CMK (cell line): ENCODE measurements at regions not wholly inside any gene's neighbourhood (a gene's known extent, or its start where the extent isn't known, plus 50 kb on each side); places are given as distances from the start of the nearest gene placed in this dataset.
A peak's percentile ranks its signal among the peaks of the same experiment; 100 is the strongest.
"Not testable (repeated sequence)": the region's sequence is repeated elsewhere in the genome, so short reads cannot be mapped to it uniquely, and the experiment has no call there.

ENCODE experiments used
- DNase-seq: peaks from one replicate; pipeline ENCODE4 v3.0.0-alpha.2; 2010; ENCODE audit warnings: low read depth

DNA sequence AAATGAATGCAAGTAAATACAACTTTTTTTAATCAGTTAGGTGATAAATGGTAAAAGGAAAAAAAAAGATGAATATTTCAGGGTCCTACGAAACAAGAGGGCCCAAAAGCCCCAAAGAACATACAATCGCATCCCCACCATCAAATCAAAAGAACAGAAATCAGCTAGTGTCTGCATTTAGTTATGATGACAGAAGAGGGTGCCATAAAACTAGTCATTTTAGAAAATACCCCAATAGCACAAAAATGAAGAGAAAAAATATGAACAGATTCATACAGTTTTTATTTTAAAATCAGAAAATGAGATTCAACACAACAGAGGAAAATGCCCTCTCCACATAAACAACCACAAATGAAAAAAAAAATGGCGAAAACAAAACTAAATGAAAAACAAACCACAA lies 905.5 kb downstream of the REEP3 start:
- DNase-seq, result no peak

DNA sequence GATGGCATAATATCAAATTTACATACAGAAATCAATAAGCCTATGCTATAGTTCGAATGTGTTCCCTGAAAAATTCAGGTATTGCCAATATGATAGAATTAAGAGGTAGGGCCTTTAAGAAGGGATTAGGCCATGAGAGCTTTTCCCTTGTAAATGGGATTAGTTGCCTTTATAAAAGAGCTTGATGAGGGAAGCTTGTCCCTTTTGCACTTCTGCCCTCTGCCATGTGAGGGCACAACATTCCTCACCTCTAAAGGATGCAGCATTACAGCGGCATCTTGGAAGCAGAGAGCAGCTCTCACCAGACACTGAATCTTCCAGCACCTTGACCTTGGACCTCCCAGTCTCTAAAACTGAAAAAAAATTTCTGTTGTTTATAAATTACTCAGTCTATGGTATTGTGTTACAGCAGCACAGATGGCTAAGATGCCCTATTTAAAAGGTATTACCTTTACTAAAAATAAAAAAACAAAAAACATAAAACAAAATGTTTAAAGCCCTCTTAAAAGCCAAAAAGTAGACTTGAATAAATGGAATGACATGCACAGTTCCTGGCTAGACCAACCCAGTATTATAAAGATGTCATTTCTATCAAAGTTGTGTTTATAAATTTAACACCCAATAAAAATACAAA lies 909.6 kb downstream of the REEP3 start:
- DNase-seq, result peak; percentile 17

DNA sequence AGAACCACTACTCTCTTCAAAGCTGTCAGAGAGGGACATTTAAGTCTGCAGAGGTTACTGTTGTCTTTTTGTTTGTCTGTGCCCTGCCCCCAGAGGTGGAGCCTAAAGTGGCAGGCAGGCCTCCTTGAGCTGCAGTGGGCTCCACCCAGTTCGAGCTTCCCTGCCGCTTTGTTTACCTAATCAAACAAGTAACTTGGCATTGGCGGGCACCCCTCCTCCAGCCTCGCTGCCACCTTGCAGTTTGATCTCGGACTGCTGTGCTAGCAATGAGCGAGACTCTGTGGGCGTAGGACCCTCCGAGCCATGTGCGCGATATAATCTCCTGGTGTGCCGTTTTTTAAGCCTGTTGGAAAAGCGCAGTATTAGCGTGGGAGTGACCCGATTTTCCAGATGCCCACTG lies 920.7 kb downstream of the REEP3 start:
- not testable (repeated sequence) for DNase-seq

DNA sequence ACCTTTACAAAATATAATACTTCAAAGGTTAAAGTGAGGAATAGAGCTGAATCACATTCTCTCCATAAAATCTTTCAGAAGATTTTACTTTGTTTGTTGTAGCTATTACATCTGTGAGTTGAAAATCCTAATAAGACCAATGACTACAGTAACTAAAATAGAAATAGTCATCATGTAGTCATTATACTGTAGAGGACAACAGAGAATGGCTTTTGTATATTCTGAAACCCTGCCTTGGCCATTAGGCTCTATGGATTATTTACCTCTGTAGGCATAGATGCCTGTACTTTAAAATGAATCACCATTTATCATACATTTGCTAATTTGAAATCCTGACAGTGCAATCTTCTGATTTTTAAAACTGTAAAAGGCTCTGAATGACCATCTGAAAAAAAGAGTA lies 923.0 kb downstream of the REEP3 start:
- DNase-seq, result no peak

DNA sequence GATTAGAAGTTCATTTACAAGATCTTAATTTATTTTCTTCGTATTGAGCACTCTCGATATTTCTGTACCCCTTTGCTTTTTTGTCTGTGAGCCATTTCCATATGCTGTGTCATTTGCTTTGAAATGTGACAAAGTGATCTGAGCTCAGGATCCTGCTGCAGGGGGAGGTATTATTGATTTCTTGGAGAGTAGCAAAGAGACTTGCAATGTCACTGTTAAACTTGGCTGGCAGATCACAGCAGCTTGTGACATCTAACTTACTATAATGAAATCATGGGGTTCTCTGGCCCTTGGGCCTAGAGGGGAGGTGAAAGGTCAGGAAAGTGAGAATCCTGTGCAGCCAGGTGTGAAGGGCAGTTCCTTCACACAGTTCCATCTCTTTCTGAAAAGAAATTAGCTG lies 923.4 kb downstream of the REEP3 start:
- DNase-seq, result no peak

DNA sequence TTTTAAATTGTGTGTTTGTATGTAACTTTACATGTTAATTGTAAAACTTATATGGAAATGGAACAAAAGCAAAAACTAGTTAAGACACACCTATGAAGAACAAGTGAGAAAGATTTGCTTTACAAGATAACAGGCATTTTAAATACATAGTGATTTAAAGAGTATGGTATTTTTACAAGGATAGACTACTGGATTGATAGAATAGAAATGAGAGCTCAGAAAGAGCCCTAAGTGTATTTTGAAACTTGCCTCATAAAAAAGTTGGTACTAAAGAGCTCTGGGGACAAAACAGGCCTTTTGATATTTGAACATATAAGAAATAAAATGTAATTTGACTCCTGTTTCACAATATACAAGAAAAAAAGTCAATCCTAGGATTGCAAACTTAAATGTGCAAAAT lies 928.4 kb downstream of the REEP3 start:
- DNase-seq, result no peak

DNA sequence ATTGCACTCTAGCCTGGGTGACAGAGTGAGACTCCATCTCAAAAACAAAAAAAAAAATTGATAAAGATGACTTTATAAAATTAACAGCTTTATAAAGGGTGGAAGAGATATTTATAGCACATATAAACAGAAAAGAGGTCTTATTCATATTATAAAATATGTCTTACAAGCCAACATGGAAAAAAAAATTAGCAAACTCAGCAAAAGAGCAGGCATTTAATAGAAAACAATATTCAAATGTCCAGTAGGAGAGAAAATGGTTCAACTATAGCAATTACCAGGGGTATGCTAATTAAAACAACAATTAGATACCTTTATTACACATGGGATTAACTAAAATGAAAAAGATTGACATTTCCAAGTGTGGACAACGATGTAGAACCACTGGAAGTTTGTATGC lies 929.1 kb downstream of the REEP3 start:
- no peak for DNase-seq

DNA sequence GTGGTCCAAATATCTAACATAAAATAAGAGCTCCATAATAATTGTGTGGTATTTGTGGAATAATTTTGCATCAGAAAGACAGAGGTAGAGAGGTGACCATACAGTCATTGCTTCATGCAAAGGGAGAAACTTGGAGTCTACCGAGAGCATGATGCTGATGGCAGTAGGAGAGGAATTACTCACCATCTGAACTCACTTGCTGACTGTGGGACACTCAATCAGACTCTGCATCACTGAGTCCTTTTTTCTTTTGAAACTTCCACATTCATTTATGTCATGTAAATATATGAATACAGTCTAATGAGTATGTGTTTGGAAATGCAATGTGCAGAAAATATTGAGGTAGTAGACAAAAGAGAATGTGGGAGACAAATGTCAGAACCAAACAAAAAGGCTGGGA lies 933.8 kb downstream of the REEP3 start:
- no peak for DNase-seq

DNA sequence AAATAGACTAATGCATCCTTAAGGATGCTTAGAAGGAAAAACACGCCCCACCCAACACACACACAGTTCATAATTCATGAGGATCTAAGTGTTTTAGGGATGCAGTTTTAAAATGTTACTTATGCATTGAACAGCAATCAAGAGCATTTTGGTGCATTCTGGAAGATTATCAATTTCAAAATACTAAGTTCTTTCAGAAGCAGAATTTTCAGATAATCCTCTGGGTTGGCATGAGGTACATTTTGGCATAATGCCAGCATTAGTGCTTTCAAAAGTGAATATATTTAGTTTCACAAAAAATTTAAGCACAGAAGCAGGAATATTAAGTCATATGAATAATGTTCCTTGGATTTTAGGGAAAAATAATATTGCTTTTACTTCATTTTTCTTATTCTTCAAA lies 937.1 kb downstream of the REEP3 start:
- DNase-seq, result no peak

DNA sequence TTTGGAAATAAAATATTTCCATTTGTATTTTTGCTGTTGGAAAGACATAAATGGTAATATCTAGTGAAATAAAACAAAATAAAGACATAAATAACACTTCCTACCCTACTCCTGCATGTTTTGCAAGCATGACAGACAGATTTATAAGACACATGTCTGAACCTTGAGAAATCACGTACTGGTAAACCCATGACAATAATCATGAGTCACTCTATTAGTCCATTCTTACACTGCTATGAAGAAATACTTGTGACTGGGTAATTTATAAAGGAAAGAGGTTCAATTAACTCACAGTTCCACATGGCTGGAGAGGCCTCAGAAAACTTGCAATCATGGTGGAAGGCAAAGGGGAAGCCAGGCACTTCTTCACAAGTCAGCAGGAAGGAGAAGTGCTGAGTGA lies 942.2 kb downstream of the REEP3 start:
- no peak for DNase-seq

DNA sequence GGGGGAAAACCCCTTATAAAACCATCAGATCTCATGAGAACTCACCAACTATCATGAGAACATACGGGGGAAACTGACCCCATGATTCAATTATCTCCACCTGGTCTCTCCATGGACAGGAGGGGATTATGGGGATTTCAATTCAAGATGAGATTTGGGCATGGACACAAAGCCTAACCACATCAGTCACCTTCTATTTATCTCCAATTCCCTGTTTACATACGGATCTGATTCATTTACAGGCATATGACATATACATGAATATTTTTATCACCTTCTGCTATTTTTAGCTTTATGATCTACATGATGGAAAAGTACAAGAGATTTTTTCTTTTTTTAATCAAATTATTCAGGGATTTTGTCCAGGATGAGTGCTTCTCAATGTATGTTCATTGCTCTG lies 944.5 kb downstream of the REEP3 start:
- DNase-seq, result no peak

DNA sequence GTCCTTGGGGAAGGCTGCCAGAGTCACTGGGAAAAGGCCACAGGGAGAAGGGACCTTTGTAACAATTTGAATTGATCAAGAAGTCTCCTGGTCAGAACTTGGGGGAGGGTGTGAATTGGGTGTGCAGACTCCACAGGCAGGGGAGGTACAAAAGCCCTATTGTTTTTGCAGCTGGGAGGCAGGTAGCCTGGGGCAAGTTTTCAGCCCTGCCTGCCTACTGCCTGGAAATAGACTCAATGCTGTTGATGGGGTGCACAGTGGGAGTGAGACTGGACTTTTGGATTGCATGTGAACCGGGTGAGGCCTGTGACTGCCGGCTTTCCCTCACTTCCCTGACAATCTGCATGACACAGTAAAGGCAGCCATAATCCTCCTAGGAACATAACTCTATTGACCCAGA lies 947.0 kb downstream of the REEP3 start:
- no peak for DNase-seq

DNA sequence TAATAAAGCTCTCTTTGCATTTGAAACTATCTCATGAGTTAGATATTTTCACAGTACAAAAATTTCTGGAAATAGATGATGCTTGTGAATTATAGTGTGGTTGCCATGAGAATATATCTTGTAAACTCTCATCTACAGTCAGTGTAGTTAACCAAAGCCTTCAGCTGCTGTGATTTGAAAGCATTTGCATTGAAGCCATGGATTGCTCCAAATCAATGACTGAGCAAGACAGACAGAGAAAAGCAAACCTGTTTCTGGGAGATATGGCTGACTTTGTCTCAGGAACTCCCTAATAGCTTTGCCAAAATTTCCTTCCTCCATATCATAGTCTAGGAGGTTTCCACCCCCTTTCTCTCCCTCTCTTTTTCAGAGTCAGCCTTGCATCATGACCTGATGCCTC lies 955.3 kb downstream of the REEP3 start:
- no peak for DNase-seq

DNA sequence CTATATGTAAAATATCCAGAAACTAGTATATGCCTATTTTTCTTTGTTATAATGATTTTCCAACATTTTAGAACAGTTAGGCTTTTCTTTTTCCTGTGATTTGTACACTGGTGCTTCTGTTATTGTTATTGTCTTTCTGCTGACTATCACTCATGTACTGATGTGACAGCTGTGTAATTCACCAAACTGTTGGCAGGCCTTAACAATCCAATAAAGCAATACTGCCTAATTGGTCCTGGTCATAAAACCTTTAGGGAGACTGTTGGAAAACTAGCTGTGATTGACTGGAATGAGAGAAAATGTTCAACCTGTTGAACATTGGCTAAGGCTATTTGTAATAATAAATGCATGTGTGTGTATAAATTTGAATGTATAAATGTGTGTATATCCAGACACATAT lies 956.6 kb downstream of the REEP3 start:
- no peak for DNase-seq

DNA sequence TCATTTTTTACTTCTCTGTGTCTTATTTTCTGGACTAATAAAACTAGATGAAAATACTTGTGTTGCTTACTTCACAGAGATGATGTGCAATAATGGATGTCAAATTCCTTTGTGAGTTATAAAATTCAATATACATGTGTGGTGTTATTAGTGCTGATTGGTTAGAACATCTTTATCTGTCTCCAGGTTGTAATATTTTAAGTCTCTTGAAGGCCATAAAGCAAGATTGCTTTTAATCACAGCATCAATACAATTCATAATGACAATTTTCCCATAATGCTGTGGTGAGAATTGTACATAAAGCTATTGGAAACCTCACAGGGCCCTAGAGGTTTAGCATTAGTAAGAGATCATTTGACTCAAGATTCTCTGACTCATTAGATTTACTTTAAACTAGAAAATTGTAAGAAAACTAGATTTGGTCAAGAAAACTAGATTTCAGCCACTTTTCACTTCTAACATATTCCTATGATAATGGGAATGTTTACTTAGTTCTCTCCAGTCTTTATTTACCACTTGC lies 963.7 kb downstream of the REEP3 start:
- DNase-seq, result no peak

DNA sequence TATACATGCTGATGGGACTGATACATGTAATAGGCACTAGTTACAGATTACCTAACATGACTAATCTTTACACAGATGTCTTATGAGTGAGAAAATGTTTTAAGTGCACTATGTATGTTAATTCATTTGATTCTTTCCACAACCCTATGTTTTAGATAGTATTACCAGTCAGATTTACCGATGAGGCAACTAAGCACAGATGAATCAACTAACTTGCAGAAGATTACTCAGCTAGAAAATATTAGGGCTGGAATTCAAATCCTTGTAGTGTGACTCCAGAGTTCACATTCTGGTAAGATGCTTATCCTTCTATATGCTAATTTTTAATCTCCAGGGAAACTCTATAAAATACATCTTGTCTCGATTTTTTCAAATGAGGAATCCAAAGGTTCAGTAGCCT lies 964.9 kb downstream of the REEP3 start:
- no peak for DNase-seq

DNA sequence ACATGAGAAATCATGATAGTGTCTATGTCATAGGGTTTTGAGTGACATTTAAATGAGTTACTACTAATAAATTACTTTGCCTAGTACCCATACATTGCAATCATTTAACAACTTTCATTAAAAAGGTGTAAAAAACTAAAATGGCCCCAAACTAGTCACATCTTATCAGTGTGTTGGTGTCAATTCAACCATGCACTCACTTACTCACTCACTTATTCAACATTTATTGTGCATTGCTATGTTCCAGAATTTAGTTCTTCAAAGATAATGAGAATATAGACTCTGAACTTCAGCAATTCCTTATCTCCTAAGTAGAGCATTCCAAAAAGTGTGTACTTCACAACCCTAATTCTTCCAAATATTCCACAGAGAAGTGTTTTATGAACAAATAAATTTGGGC lies 965.7 kb downstream of the REEP3 start:
- no peak for DNase-seq

DNA sequence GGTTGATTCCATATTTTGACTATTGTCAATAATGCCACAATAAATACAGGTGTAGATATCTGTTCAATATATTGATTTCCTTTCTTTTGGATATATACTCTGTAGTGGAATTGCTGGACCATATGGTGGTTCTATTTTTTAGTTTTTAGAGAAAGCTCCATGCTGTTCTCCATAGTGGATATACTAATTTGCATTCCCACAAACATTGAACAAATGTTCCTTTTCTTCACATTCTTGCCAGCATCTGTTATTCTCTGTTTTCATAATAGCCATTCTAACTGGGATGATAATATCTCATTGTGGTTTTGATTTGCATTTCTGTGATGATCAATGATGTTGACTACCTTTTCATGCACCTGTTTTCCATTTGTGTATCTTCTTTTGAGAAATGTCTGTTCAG lies 973.7 kb downstream of the REEP3 start:
- no peak for DNase-seq

DNA sequence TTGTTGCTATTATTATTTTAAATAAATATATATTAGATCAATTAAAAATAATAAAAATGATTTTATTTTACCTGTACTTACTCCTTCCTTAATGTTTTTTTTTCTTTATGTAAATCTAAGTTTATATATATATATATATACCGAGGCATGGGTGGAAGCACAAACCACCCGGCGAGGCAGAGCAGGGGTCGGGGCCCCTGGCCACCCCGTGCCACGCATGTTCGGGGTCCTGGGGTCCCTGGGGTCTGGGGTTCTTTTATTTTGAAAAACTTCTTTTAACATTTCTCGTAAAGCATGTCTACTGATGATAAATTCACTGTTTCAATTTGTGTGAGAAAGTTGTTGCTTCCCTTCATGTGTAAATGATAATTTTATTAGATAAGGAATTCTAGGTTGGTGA lies 976.1 kb downstream of the REEP3 start:
- no peak for DNase-seq

DNA sequence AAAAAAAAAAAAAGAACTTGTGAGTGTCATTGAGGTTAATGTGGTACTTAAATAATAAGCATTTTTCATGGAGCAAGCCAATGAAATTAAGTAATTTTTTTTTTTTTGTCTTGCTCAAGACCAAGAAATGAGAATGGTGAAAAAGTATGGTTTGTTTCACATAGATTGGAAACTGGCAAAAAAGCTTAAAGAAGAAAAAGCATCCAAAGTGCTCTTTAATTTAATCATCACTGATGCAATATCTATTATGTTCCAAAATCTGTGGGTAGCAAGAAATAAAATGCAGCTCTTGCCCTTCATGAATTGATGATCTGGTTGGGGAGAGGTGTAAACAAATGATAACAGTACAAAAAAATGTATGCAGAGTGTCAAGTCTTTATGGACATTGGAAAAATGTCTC lies 980.6 kb downstream of the REEP3 start:
- no peak for DNase-seq

DNA sequence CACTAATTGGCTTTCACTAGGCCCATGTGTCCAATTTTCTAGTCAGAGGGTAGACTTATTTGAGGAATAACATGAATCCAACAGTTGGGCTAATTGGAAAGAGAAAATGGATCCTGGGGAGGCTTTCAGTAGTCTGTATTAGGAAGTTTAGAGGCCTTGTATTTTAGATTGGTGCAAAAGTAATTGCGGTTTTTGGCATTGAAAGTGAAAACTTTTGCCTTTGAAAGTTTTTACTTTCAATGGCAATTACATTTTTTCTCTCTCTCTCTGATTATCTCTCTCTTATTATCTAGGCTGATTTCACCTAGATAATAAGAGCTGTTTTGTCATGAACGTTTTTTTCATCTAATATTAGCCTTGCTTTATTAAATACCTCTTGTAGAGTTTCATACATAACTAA lies 981.7 kb downstream of the REEP3 start:
- no peak for DNase-seq

DNA sequence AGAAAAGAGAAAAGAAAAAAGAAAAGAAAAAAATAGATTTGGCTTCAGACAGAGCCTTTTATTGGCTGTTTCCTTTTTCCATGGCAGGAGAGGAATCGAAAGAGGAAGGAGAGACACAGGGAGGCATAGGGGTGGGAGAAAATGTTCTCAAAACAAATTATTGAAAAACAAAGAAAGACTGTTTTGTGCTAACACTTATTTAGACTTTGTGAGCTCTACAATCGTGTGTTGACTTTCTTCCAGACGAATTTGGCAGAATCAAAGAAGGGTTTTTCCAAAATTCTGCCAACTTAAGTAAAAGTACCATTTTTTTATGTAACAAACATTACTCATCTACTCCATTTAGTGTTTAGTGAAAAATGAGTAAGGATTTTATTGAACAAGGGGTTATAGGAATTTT lies 982.2 kb downstream of the REEP3 start:
- DNase-seq, result no peak

DNA sequence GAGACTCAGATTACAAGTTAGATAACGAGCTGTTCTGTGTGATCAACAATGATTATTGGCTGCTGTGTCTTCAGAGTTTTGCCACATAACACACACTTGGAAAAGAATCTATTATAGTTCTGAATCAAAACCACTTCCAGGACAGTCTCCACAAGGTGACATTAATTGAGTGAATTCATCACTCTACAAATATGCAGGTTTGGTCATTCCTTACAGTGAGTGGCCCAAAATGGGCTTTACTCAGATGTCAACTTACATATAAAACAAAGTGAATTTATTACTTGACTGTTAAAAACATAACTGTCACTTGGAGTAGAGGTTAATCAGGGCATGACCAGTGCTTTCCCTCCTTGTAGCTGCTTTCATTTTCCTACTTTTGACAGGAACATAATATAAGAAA lies 984.3 kb downstream of the REEP3 start:
- no peak for DNase-seq

DNA sequence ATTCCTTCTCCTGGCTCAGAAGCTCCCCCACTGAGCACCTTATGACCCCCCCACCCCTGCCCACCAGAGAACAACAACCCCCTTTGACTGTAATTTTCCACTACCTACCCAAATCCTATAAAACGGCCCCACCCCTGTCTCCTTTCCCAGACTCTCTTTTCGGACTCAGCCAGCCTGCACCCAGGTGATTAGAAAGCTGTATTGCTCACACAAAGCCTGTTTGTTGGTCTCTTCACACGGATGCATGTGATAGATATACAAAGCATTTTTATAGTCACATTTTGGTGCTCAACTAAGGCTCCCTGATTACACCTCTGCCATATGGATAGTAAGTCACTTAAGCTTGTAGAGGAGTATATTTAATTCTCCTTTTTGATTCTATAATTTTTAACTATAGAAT lies 985.8 kb downstream of the REEP3 start:
- no peak for DNase-seq

DNA sequence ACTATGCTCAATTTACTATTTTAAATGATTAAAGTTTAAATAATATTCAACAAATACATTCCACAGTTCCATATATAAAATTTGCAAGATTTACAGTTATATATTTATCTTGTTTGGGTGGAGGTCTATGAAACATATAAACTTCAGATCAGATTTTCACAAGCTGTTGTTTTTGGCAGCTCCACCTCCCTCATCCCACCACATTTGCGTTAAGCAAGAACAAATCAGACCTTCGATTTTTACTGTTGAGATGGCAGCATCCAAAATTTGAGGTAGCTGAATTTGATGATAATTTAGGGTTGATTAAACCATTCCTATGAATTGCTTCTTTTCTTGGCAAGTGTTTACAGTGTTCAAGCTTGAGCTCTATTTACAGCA lies 986.4 kb downstream of the REEP3 start:
- DNase-seq, result peak; percentile 12
